IMR-90 (cell line): ENCODE measurements at regions not wholly inside any gene's neighbourhood (a gene's known extent, or its start where the extent isn't known, plus 50 kb on each side); places are given as distances from the start of the nearest gene placed in this dataset.
A peak's percentile ranks its signal among the peaks of the same experiment; 100 is the strongest.

Source experiments
- ATAC-seq: fragments of 200-7000 bp; cut with Tn5 transposase; 2 replicates; pipeline ENCODE4 v1.9.1; 2020; ENCODE audit warnings: low read depth, mild to moderate bottlenecking, moderate library complexity
- BruUV-seq: library from RNA; stranded (reverse); fragments of 400-500 nt; replicated peaks from 2 replicates; lab custom pipeline; 2021; lab: Mats Ljungman, UMichigan
- CTCF ChIA-PET: fragments of 300-600 bp; formaldehyde crosslinking; extraction: SDS; loops from one replicate; lab custom pipeline; 2021; ENCODE audit warnings: antibody characterized with exemption; lab: Yijun Ruan, JAX
- POLR2A ChIA-PET: fragments of 300-600 bp; sonication (Branson Sonifier 250); formaldehyde crosslinking; loops from one replicate; lab custom pipeline; 2022; ENCODE audit warnings: antibody characterized with exemption; ENCODE audit not compliant: unreplicated experiment; lab: Charles Lee
- DNase-seq: peaks from one replicate; pipeline ENCODE4 v3.0.0; 2013
- H2AFZ ChIP-seq: replicated peaks from 2 replicates; pipeline ENCODE3; 2013; ENCODE audit warnings: low read length, mild to moderate bottlenecking; ENCODE audit not compliant: poor library complexity
- H2AK5ac ChIP-seq: 2 replicates; pipeline ENCODE4 v1.6.1; 2013; ENCODE audit warnings: low read depth, low read length, inconsistent platforms
- H2AK9ac ChIP-seq: replicated peaks from 2 replicates; pipeline ENCODE3; 2013; ENCODE audit warnings: mild to moderate bottlenecking, low read depth, low read length, moderate library complexity; ENCODE audit not compliant: poor library complexity
- H2BK120ac ChIP-seq: 2 replicates; pipeline ENCODE4 v1.6.1; 2013; ENCODE audit warnings: low read depth, low read length, inconsistent platforms
- H2BK15ac ChIP-seq: 3 replicates; pipeline ENCODE4 v1.6.1; 2013; ENCODE audit warnings: low read depth, low read length, inconsistent platforms
- H2BK20ac ChIP-seq: 2 replicates; pipeline ENCODE4 v1.6.1; 2013; ENCODE audit warnings: low read depth, mild to moderate bottlenecking, inconsistent platforms, low read length, moderate library complexity
- H2BK5ac ChIP-seq: 2 replicates; pipeline ENCODE4 v1.6.1; 2013; ENCODE audit warnings: mild to moderate bottlenecking, low read depth, low read length, inconsistent platforms; ENCODE audit not compliant: poor library complexity, severe bottlenecking
- H3K14ac ChIP-seq: replicated peaks from 2 replicates; pipeline ENCODE4 v1.6.1; 2013; ENCODE audit warnings: low read depth, low read length, inconsistent platforms
- H3K18ac ChIP-seq: 2 replicates; pipeline ENCODE4 v1.6.1; 2013; ENCODE audit warnings: low read depth, low read length, control low read depth
- H3K23ac ChIP-seq: 2 replicates; pipeline ENCODE4 v1.6.1; 2013; ENCODE audit warnings: low read depth, low read length, inconsistent platforms
- H3K27ac ChIP-seq: 2 replicates; pipeline ENCODE4 v1.5.1; 2013; ENCODE audit warnings: mild to moderate bottlenecking, control low read depth, low read length; ENCODE audit not compliant: insufficient read depth
- H3K27me3 ChIP-seq: 2 replicates; pipeline ENCODE4 v1.6.1; 2013; ENCODE audit warnings: low read length; ENCODE audit not compliant: control insufficient read depth, insufficient read depth
- H3K36me3 ChIP-seq: 2 replicates; pipeline ENCODE4 v1.6.1; 2013; ENCODE audit warnings: low read length, mixed read lengths; ENCODE audit not compliant: control insufficient read depth, insufficient read depth
- H3K4ac ChIP-seq: 2 replicates; pipeline ENCODE4 v1.6.1; 2013; ENCODE audit warnings: low read depth, low read length, inconsistent platforms
- H3K4me1 ChIP-seq: 2 replicates; pipeline ENCODE4 v1.6.1; 2013; ENCODE audit warnings: low read length, mixed read lengths; ENCODE audit not compliant: control insufficient read depth, insufficient read depth
- H3K4me2 ChIP-seq: 2 replicates; pipeline ENCODE4 v1.6.1; 2013; ENCODE audit warnings: low read depth, mild to moderate bottlenecking, control low read depth, low read length, moderate library complexity
- H3K4me3 ChIP-seq: 2 replicates; pipeline ENCODE4 v1.5.1; 2013; ENCODE audit warnings: low read depth, mild to moderate bottlenecking, control low read depth, low read length, moderate library complexity; ENCODE audit not compliant: insufficient read depth
- H3K56ac ChIP-seq: 2 replicates; pipeline ENCODE4 v1.6.1; 2013; ENCODE audit warnings: low read length, inconsistent platforms; ENCODE audit not compliant: insufficient read depth; ENCODE audit errors: extremely low read depth
- H3K79me1 ChIP-seq, 2 experiments: 2 replicates each; pipeline ENCODE4 v1.6.1; 2013; ENCODE audit warnings: low read length in 2 of 2, inconsistent platforms in 1 of 2, low read depth in 1 of 2
- H3K9ac ChIP-seq: 2 replicates; pipeline ENCODE4 v1.6.1; 2013; ENCODE audit warnings: low read depth, low read length, control low read depth
- H3K9me1 ChIP-seq: 2 replicates; pipeline ENCODE4 v1.6.1; 2013; ENCODE audit warnings: low read length, inconsistent platforms; ENCODE audit not compliant: insufficient read depth
- H3K9me3 ChIP-seq: 2 replicates; pipeline ENCODE4 v1.6.1; 2013; ENCODE audit warnings: low read length; ENCODE audit not compliant: control insufficient read depth, insufficient read depth
- H4K20me1 ChIP-seq: 2 replicates; pipeline ENCODE4 v1.6.1; 2013; ENCODE audit warnings: low read length, inconsistent platforms; ENCODE audit not compliant: insufficient read depth
- H4K5ac ChIP-seq: 2 replicates; pipeline ENCODE4 v1.6.1; 2013; ENCODE audit warnings: mild to moderate bottlenecking, low read depth, low read length, control low read depth
- H4K8ac ChIP-seq, 2 experiments: 2 replicates each; pipeline ENCODE4 v1.6.1; 2013; ENCODE audit warnings: low read depth in 2 of 2, low read length in 2 of 2, control low read depth in 1 of 2, inconsistent platforms in 1 of 2
- H4K91ac ChIP-seq: 2 replicates; pipeline ENCODE4 v1.6.1; 2013; ENCODE audit warnings: low read depth, low read length, inconsistent platforms; ENCODE audit not compliant: insufficient read depth
- BHLHE40 ChIP-seq: fragments of 150-350 bp; IDR thresholded peaks from 2 replicates; pipeline ENCODE4 v1.6.1; 2016; ENCODE audit warnings: mild to moderate bottlenecking, low read depth, low read length
- CEBPB ChIP-seq: IDR thresholded peaks from 2 replicates; pipeline ENCODE4 v1.6.1; 2012; ENCODE audit warnings: low read depth, low read length, improper control_type of control experiment
- CHD1 ChIP-seq: IDR thresholded peaks from 2 replicates; pipeline ENCODE4 v1.6.1; 2012; ENCODE audit warnings: low read depth, low read length, improper control_type of control experiment
- FOS ChIP-seq: fragments of 150-350 bp; IDR thresholded peaks from 2 replicates; pipeline ENCODE4 v1.6.1; 2016; ENCODE audit warnings: low read depth, low read length
- MAFK ChIP-seq: IDR thresholded peaks from 2 replicates; pipeline ENCODE4 v1.6.1; 2012; ENCODE audit warnings: low read depth, low read length, improper control_type of control experiment
- MAZ ChIP-seq: IDR thresholded peaks from 2 replicates; pipeline ENCODE4 v1.6.1; 2012; ENCODE audit warnings: low read depth, mild to moderate bottlenecking, low read length, improper control_type of control experiment, moderate library complexity, borderline replicate concordance
- MXI1 ChIP-seq: IDR thresholded peaks from 2 replicates; pipeline ENCODE4 v1.6.1; 2012; ENCODE audit warnings: low read depth, mild to moderate bottlenecking, low read length, moderate library complexity, borderline replicate concordance
- NFE2L2 ChIP-seq: fragments of 150-350 bp; IDR thresholded peaks from 2 replicates; pipeline ENCODE4 v1.6.1; 2016; ENCODE audit warnings: low read depth, mild to moderate bottlenecking, low read length
- POLR2A ChIP-seq: IDR thresholded peaks from 2 replicates; pipeline ENCODE4 v1.6.1; 2012; ENCODE audit warnings: mild to moderate bottlenecking, low read depth, low read length
- RAD21 ChIP-seq: IDR thresholded peaks from 2 replicates; pipeline ENCODE4 v1.6.1; 2012; ENCODE audit warnings: low read length, improper control_type of control experiment
- RCOR1 ChIP-seq: IDR thresholded peaks from 2 replicates; pipeline ENCODE4 v1.6.1; 2012; ENCODE audit warnings: mild to moderate bottlenecking, low read length, improper control_type of control experiment; ENCODE audit not compliant: insufficient replicate concordance
- RFX5 ChIP-seq: IDR thresholded peaks from 2 replicates; pipeline ENCODE4 v1.8.0; 2012; ENCODE audit warnings: low read depth, mild to moderate bottlenecking, low read length, moderate library complexity
- SMC3 ChIP-seq: fragments of 150-350 bp; IDR thresholded peaks from 2 replicates; pipeline ENCODE4 v1.6.1; 2016; ENCODE audit warnings: low read depth, mild to moderate bottlenecking, antibody characterized with exemption, low read length, moderate library complexity
- WGBS, 2 experiments: methylation state at CpG; one replicate each; pipeline versions ENCODE4 v1.1.5 to v1.1.7; 2013; ENCODE audit warnings: missing lambda C conversion rate in 2 of 2; ENCODE audit not compliant: insufficient read length in 1 of 2; ENCODE audit errors: extremely low coverage in 2 of 2; 5-methylcytosine and 5-hydroxymethylcytosine counted together
- dilution Hi-C: fragments of 300-500 bp; cut with HindIII; formaldehyde crosslinking; loops from one replicate; pipeline ENCODE4 v1.14.3; 2018; ENCODE audit warnings: low sequenced_read_pairs; ENCODE audit not compliant: unreplicated experiment
- in situ Hi-C: fragments of 300-500 bp; cut with MboI; formaldehyde crosslinking; loops from 3 replicates; pipeline ENCODE4 v1.14.3; 2019; ENCODE audit warnings: low sequenced_read_pairs, inconsistent platforms, mixed read lengths
- intact Hi-C: fragments of 100-400 bp; cut with micrococcal nuclease; formaldehyde crosslinking; loops from 2 replicates; pipeline ENCODE4 v1.10.0; 2022
- TF ChIP-seq, protein P1 (sequence below): fragments of 150-350 bp; IDR thresholded peaks from 2 replicates; pipeline ENCODE4 v1.6.1; 2017; ENCODE audit warnings: mild to moderate bottlenecking, antibody characterized with exemption, low read length, low read depth
- TF ChIP-seq, protein P2 (sequence below): conservative IDR thresholded peaks from 2 replicates; pipeline ENCODE4 v1.5.1; 2012; ENCODE audit warnings: mild to moderate bottlenecking, low read depth, low read length, improper control_type of control experiment
- TF ChIP-seq, protein P3 (sequence below): fragments of 150-350 bp; IDR thresholded peaks from 2 replicates; pipeline ENCODE4 v1.6.1; 2016; ENCODE audit warnings: low read depth, mild to moderate bottlenecking, low read length, moderate library complexity, borderline replicate concordance

DNA sequence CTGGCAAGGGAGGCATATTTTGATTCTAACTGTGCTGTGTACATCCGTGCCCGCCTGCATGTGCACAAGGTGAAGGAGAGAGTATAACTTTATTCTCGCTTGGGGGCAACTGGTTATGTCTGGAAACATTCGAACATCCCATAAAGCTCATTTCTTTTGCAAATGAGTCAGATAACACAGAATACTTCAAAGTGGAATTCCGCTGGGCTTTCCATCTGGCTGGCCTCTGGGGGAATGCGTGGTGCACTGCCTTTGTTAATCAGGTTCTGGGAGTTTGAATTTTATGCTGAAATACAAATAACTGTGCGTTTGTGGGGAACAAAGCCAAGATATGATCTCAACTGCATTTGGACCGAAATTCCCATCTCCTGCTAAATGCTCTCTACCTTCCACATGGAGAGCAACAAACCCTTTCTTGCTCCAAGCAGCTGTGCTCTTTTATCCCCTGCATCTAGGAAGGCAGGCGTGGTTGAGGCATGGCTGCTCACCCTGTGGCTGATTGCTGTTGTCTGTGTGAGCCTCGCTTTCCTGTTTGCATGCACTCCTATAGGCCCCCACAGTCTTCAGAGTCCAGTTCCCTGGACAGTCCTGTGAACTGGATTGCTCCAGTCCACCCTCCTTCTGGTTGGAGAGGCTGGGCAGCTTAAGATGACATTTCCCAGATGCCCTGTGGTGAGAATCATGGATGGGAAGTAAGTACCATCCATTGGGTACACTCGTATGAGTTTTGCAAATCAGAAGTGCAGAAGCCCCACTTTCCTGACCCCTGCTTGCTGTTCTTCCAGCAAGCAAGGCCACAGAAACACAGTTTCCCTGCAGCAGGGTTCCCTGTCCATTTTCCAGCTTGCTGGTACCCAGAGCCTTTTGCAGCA is 82.9 kb upstream of the ALDH1B1 start:
- no peaks in the 10 kb centered on the region for H3K79me1 ChIP-seq
- TF ChIP-seq, protein P1, sequence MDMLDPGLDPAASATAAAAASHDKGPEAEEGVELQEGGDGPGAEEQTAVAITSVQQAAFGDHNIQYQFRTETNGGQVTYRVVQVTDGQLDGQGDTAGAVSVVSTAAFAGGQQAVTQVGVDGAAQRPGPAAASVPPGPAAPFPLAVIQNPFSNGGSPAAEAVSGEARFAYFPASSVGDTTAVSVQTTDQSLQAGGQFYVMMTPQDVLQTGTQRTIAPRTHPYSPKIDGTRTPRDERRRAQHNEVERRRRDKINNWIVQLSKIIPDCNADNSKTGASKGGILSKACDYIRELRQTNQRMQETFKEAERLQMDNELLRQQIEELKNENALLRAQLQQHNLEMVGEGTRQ, result no peak
- TF ChIP-seq CEBPB, result no peak
- TF ChIP-seq POLR2A, result no peak
- TF ChIP-seq, protein P2, sequence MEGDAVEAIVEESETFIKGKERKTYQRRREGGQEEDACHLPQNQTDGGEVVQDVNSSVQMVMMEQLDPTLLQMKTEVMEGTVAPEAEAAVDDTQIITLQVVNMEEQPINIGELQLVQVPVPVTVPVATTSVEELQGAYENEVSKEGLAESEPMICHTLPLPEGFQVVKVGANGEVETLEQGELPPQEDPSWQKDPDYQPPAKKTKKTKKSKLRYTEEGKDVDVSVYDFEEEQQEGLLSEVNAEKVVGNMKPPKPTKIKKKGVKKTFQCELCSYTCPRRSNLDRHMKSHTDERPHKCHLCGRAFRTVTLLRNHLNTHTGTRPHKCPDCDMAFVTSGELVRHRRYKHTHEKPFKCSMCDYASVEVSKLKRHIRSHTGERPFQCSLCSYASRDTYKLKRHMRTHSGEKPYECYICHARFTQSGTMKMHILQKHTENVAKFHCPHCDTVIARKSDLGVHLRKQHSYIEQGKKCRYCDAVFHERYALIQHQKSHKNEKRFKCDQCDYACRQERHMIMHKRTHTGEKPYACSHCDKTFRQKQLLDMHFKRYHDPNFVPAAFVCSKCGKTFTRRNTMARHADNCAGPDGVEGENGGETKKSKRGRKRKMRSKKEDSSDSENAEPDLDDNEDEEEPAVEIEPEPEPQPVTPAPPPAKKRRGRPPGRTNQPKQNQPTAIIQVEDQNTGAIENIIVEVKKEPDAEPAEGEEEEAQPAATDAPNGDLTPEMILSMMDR, result no peak
- TF ChIP-seq MAZ, result no peak
- TF ChIP-seq MXI1, result no peak
- no peak for TF ChIP-seq NFE2L2
- TF ChIP-seq RCOR1, result no peak
- no peak for TF ChIP-seq MAFK
- no peak for TF ChIP-seq RFX5
- TF ChIP-seq, protein P3, sequence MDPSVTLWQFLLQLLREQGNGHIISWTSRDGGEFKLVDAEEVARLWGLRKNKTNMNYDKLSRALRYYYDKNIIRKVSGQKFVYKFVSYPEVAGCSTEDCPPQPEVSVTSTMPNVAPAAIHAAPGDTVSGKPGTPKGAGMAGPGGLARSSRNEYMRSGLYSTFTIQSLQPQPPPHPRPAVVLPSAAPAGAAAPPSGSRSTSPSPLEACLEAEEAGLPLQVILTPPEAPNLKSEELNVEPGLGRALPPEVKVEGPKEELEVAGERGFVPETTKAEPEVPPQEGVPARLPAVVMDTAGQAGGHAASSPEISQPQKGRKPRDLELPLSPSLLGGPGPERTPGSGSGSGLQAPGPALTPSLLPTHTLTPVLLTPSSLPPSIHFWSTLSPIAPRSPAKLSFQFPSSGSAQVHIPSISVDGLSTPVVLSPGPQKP, result no peak
- no peak for TF ChIP-seq CHD1
- TF ChIP-seq RAD21, result no peak
- no peak for TF ChIP-seq FOS
- TF ChIP-seq BHLHE40, result no peak
- TF ChIP-seq SMC3, result no peak
- H2BK120ac ChIP-seq, result no peak overlapping the region
- no peak overlapping the region for H3K4me2 ChIP-seq
- no peak overlapping the region for H3K23ac ChIP-seq
- H4K91ac ChIP-seq, result no peak overlapping the region
- CTCF ChIA-PET, result no interaction called here
- H4K5ac ChIP-seq, result no peak overlapping the region
- H3K18ac ChIP-seq, result no peak overlapping the region
- WGBS, 2 experiments, result no CpG with 5 or more reads among the region's 11 CpGs
- H3K36me3 ChIP-seq, result no peaks in the 10 kb centered on the region
- peaks cover 38% of the 10 kb centered on the region for H3K27me3 ChIP-seq
- H2BK15ac ChIP-seq, result no peak overlapping the region
- no peak overlapping the region for H3K56ac ChIP-seq
- peak; percentile 32; the same call in 1 of the 2 replicates for ATAC-seq
- in situ Hi-C loops, result no loop called here
- no peak overlapping the region for H2BK20ac ChIP-seq
- no peaks in the 10 kb centered on the region for H3K4me1 ChIP-seq
- no peak overlapping the region for H2AFZ ChIP-seq
- no TSS peak for BruUV-seq
- intact Hi-C loops, result no loop called here
- H2AK5ac ChIP-seq, result no peak overlapping the region
- H3K9ac ChIP-seq, result no peak overlapping the region
- H2BK5ac ChIP-seq, result no peak overlapping the region
- no peak overlapping the region for H2AK9ac ChIP-seq
- H3K9me1 ChIP-seq, result no peaks in the 10 kb centered on the region
- DNase-seq, result peak; percentile 17
- H4K20me1 ChIP-seq, result no peaks in the 10 kb centered on the region
- H3K27ac ChIP-seq, result no peak overlapping the region
- dilution Hi-C loops, result no loop called here
- H3K14ac ChIP-seq, result no peak overlapping the region
- H3K4me3 ChIP-seq, result no peak overlapping the region
- POLR2A ChIA-PET, result no interaction called here
- H4K8ac ChIP-seq, result no peak overlapping the region
- no peak overlapping the region for H3K4ac ChIP-seq
- no peaks in the 10 kb centered on the region for H3K9me3 ChIP-seq
